GM21717 (cell line): ENCODE measurements at regions not wholly inside any gene's neighbourhood (a gene's known extent, or its start where the extent isn't known, plus 50 kb on each side); places are given as distances from the start of the nearest gene placed in this dataset.
"Not testable (repeated sequence)": the region's sequence is repeated elsewhere in the genome, so short reads cannot be mapped to it uniquely, and the experiment has no call there.

Source experiments
- ATAC-seq: cut with Tn5 transposase; IDR thresholded peaks from one replicate; pipeline ENCODE4 v1.9.1; 2021; ENCODE audit warnings: mild to moderate bottlenecking, moderate library complexity; ENCODE audit not compliant: unreplicated experiment

GRCh38 chr12:102344691-102345090 is 135.7 kb downstream of the IGF1 start:
- no peak for ATAC-seq

GRCh38 chr12:102343361-102344121 is 136.8 kb downstream of the IGF1 start:
- ATAC-seq = no peak

GRCh38 chr12:102342281-102343006 is 137.9 kb downstream of the IGF1 start:
- no peak for ATAC-seq

- no peak for ATAC-seq
Observed at GRCh38 chr12:102334765-102335164, 137.1 kb upstream of the PMCH start.

- ATAC-seq = no peak
Observed at GRCh38 chr12:102331419-102331818, 133.8 kb upstream of the PMCH start.

- no peak for ATAC-seq
Observed at GRCh38 chr12:102329883-102330282, 132.2 kb upstream of the PMCH start.

- no peak for ATAC-seq
Observed at GRCh38 chr12:102326982-102327381, 129.3 kb upstream of the PMCH start.

- ATAC-seq = not testable (repeated sequence)
Observed at GRCh38 chr12:102325108-102325507, 127.5 kb upstream of the PMCH start.

GRCh38 chr12:102323799-102324198 is 126.2 kb upstream of the PMCH start:
- ATAC-seq = no peak

- ATAC-seq = no peak
Observed at GRCh38 chr12:102322254-102322653, 124.6 kb upstream of the PMCH start.

- ATAC-seq = no peak
Observed at GRCh38 chr12:102321305-102322082, 123.9 kb upstream of the PMCH start.

GRCh38 chr12:102317155-102317554 is 119.5 kb upstream of the PMCH start:
- ATAC-seq = no peak

- ATAC-seq = no peak
Observed at GRCh38 chr12:102316723-102317122, 119.1 kb upstream of the PMCH start.

GRCh38 chr12:102314821-102315220 is 117.2 kb upstream of the PMCH start:
- ATAC-seq = no peak

- not testable (repeated sequence) for ATAC-seq
Observed at GRCh38 chr12:102313116-102313971, 115.7 kb upstream of the PMCH start.

- no peak for ATAC-seq
Observed at GRCh38 chr12:102305486-102305885, 107.9 kb upstream of the PMCH start.

- not testable (repeated sequence) for ATAC-seq
Observed at GRCh38 chr12:102304667-102305066, 107.0 kb upstream of the PMCH start.

- ATAC-seq = no peak
Observed at GRCh38 chr12:102302553-102302952, 104.9 kb upstream of the PMCH start.

- no peak for ATAC-seq
Observed at GRCh38 chr12:102301547-102301946, 103.9 kb upstream of the PMCH start.

GRCh38 chr12:102300824-102301461 is 103.3 kb upstream of the PMCH start:
- ATAC-seq = peak; percentile 94
